GM19328 (cell line): ENCODE measurements at regions not wholly inside any gene's neighbourhood (a gene's known extent, or its start where the extent isn't known, plus 50 kb on each side); places are given as distances from the start of the nearest gene placed in this dataset.
"Not testable (repeated sequence)": the region's sequence is repeated elsewhere in the genome, so short reads cannot be mapped to it uniquely, and the experiment has no call there.

Experiments
- ATAC-seq: cut with Tn5 transposase; IDR thresholded peaks from one replicate; pipeline ENCODE4 v1.9.1; 2021; ENCODE audit warnings: mild to moderate bottlenecking, moderate library complexity; ENCODE audit not compliant: unreplicated experiment

GRCh38 chr20:5696011-5696559 lies 54.1 kb upstream of the SHLD1 start:
- ATAC-seq, result no peak

GRCh38 chr20:5691918-5692618 lies 58.1 kb upstream of the SHLD1 start:
- peak; percentile 94 for ATAC-seq

DNA sequence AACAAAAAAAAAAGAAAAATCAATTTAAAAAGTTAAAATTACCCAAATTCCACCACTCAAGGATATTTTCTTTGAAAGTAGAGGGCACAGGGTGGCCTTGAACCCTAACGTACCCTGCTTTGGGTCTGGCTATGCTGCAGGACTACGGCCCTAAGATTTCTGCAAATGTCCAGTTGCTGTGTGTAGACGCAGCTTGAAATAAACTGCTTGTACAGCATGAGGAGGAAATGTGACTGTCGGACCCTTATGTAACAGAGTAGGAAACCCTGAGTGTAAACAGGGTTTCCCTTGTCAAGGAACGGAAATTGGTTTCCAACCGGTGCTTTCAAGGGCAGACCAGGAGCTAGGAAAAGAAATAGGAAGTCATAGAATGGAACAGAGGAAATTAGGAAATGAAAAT lies 60.7 kb upstream of the SHLD1 start:
- no peak for ATAC-seq

DNA sequence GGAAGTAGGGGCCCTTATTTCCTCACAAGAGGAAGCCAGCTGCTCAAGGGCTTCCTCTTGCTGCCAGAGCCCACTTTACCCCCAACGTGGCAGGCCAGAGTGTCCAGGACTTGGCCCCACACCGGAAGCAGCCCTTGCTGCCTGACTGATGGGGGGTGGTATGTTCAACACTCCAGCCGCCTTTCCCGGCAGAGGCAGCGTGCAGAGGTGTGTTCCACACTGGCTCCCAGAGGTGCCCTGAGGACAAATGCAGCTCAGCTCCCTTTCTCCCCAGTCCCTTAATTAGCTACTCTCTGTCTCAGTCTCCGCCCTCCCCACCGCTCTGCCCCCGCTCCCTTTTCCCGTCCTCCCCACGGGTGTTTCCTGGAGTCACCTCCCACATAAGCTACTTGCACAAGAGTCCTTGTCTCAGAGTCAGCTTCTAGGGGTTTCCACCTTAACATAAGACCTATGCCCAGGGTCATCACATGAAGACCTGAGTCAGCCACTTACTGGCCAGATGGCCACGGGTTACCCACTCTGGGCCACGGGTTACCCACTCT lies 61.7 kb upstream of the SHLD1 start:
- no peak for ATAC-seq

DNA sequence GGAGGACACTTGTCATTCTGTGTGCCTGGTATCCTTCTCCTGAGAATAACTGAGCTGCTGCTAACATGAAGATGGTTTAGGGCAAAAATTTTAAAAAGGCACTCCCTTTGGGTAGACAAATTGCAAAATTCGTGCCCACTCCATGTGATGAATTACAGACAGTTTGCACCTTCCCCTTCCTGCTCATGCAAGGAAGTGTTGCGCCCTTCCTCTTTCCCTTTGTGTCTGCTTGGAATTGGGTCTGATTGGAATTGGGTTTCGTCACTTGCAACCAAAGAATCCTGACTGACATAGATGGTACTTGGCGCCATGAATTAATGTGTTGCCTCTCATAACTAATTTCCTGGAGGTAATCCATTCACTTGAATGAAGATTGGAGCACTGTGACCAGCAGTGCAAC lies 62.3 kb upstream of the SHLD1 start:
- no peak for ATAC-seq

DNA sequence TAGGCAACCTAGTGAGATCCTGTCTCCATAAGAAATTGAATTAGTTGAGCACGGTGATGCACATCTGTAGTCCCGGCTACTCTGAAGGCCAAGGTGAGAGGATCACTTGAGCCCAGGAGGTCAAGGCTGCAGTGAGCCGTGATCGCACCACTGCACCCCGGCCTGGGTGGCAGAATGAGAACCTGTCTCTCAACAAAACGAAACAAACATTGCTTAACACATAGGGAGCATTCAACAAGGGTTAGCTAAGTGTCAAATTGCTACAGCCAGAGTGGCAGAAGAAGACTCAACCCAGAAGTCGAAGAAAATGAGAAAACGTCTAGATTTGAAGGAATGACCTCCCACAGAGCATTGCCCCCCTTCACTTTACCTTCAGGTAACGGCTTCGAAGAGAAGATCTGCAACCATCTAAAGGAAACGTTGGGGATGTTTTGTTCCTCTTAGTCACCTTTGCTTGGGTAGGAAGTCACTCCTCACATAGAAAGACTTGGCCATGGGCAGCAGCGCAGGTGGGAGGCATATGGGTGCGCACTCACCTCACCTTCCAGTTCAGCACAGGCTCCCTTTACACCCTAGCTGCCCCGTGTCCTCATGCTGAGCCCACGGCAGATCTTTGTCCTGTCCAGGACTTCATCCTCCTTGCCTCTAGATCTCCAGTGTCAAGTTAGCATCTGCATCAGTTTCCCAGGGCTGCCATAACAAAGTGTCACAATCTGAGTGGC lies 63.7 kb upstream of the SHLD1 start:
- ATAC-seq, result no peak

- ATAC-seq, result not testable (repeated sequence)
These were observed 67.6 kb upstream of the SHLD1 start for GRCh38 chr20:5682556-5682955.

- ATAC-seq, result no peak
These were observed 69.4 kb upstream of the GPCPD1 start for GRCh38 chr20:5680192-5680591.

DNA sequence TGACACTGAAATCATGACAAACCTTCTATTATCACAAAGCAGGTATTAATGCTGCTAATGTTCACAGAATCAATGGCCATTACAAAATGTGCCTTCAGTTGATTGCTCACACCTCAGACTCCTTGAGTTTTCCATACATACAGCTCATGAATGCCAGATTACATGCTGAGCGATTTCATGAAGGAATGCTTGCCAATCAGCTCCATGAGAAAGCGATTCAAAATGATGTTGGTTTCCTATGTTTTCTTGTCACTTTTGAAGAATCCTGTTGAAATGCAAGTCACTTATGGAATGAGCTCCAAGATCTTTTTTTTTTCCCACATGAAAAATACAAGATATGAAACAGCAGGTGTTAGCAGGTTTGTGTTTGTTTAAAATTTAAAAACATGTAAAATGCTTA lies 68.0 kb upstream of the GPCPD1 start:
- no peak for ATAC-seq

DNA sequence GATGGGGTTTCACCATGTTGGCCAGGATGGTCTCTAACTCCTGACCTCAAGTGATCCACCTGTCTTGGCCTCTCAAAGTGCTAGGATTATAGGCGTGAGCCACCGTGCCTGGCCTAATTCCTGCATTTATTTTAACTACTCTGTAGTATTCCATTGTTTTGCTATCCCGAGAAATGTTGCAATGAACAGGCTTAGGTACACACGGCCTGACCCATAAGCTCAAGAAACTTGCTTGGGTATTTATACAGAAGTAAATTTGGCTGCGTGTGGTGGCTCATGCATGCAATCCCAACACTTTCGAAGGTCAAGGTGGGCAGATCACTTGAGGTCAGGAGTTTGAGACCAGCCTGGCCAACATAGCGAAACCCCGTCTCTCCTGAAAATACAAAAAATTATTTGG lies 67.1 kb upstream of the GPCPD1 start:
- not testable (repeated sequence) for ATAC-seq

GRCh38 chr20:5677389-5677788 lies 66.6 kb upstream of the GPCPD1 start:
- no peak for ATAC-seq

DNA sequence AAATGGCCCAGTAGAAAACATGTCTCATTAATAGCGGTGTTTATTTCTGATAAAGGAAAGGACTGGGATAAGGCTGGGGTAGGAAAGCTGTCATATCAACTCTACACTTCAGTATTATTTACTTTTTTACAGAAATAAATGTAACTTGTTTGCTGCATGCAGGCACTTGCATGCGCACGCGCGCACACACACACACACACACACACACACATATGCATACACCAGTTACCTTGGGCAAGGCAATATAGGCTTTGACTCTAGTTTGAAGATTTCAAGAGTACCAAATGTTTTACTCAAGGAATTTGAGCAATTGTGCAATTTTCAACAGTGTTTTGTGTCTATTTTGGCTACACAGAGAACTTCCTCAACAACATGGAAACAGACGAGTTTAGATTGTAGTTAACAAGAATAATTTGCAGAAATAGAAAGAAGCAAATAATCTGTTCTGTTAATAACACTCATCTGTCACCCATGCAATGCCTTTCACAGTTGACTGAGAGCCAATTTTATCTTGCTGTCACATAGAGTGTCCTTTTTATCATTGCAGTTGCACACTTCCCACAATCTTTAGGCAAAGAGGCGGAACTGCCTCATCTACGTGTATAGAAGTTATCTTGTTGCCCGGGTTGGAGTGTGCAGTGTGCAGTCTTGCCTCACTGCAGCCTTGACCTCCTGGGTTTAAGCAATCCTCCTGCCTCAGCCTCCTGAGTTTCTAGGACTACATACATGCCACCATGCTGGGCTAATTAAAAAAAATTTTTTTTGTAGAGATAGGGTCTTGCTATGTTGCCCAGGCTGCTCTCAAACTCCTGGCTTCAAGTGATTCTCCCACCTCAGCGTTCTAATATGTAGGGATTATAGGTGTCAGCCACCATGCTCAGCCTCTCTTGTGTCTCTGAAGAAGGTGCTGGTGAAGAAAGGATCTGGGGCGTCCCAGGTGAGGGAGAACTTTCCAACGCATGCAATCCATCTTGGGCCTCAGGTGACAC lies 64.6 kb upstream of the GPCPD1 start:
- ATAC-seq, result no peak

DNA sequence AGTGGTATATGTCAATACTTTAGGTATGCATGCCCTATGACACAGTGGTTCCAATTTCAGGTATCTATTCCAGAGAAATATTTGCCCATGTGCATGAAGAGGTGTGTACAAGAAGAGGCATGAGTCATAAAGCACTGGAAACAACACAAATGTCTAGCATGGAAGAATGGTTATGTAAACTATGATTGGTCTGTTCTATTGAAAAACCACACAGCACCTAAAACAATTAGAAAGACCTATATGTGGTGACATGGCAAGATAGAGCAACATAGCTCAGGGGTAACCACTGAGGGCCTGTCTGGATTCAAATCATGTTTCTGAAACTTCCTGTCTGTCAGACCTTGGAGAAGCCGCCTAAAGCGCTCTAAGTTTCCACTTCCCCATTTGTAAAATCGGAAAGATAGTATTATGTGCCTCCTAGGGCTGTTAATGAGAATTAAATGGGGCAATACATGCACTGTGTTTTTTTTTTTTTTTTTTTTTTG lies 63.4 kb upstream of the GPCPD1 start:
- ATAC-seq, result peak; percentile 90

- no peak for ATAC-seq
These were observed 60.1 kb upstream of the GPCPD1 start for GRCh38 chr20:5670874-5671273.

DNA sequence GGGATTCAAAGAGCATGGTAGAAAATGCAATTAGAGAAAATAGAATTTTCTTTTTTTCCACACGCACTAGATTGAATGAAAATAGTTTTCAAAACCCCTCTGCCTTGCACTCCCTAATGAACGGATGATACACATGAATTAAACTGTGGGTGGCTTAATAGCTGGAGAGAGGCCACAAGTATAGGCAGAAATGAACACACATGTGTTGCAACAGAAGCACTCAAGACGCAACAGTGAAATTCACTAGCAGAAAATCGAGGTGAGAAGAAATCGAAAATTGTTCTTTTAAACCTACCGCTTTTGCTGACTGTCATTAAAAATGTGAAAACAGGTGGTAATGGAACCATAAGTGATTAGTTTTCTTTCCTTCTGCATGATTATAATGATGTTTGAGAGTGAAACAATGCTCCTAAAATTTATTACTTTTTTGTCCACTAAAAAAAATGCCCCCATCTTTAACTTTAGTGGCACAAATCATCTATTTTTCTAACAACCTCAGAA lies 59.3 kb upstream of the GPCPD1 start:
- no peak for ATAC-seq

DNA sequence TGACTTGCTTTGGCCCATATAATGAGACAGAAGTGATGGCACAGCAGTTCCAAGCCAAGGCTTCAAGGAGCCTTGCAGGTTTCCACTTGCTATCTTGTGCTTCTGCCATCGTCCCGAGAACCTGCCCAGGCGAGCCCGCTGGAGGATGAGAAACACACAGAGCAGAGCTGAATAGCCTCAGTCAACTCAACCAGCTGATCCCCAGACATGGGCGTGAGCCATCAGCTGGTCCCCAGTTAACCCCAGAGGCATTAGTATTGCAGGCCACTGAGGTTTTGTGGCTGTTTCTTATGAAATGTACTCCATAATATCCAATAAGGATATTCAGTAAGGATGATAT lies 57.7 kb upstream of the GPCPD1 start:
- no peak for ATAC-seq

DNA sequence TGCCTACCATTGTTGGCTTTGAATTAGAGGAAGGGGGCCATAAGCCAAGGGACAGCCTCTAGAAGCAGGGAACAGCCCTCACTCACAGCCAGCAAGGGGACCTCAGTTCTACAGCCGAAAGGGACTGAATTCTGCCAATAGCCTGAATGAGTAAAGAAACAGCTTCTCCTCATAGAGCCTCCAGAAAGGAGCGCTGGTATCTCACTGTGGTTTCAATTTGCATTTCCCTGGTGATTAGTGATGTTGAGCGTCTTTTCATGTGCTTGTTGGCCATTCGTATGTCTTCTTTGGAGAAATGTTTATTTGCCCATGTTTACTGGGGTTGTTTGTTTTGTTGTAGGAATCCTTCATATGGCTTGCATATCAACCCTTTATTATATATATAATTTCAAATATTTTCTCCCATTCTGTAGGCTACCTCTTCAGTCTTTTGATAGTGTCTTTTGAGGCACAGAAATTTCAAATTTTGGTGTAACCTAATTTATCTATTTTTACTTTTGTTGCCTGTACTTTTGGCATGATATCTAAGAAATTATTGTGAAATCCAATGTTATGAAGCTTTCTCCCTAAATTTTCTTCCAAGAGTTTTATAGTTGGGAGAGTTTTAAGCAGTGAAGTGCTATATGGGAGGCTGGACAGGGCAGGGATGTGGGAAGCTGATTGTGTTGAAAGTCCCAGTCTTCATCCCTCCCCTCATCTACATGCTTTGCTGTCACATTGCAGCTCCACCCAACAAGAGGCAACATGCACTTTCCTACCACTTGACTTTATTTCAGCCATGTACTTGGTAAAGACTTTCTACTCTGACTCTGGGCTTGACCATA lies 57.1 kb upstream of the GPCPD1 start:
- no peak for ATAC-seq

- ATAC-seq, result no peak
These were observed 54.6 kb upstream of the GPCPD1 start for GRCh38 chr20:5665417-5665816.

- no peak for ATAC-seq
These were observed 52.6 kb upstream of the GPCPD1 start for GRCh38 chr20:5663396-5663795.

GRCh38 chr20:5662769-5663168 lies 52.0 kb upstream of the GPCPD1 start:
- ATAC-seq, result no peak
